ENCODE measurements at regions not wholly inside any gene's neighbourhood (a gene's known extent, or its start where the extent isn't known, plus 50 kb on each side); places are given as distances from the start of the nearest gene placed in this dataset.

- WGBS, 2 donors = 93 to 94% methylated on average over 7 of the region's 7 CpGs
- no peaks in the 10 kb centered on the region for H3K4me1 ChIP-seq (ENCODE audit: control insufficient read depth in 5 of 5, insufficient read depth in 5 of 5, low read length in 5 of 5)
- no peaks in the 10 kb centered on the region for H3K9me3 ChIP-seq (ENCODE audit: control insufficient read depth in 4 of 4, insufficient read depth in 3 of 4, low read length in 3 of 4)
- no peak overlapping the region for H3K4me3 ChIP-seq
- no peak overlapping the region for H3K9ac ChIP-seq (ENCODE audit: insufficient read depth in 1 of 2, low read length in 2 of 2)
- H3K27me3 ChIP-seq (ENCODE audit: control insufficient read depth in 3 of 3, insufficient read depth in 3 of 3, low read length in 2 of 3) = peaks cover 0 to 6% (median 0%) of the 10 kb centered on the region in 3 donors
- TF ChIP-seq, protein P1, sequence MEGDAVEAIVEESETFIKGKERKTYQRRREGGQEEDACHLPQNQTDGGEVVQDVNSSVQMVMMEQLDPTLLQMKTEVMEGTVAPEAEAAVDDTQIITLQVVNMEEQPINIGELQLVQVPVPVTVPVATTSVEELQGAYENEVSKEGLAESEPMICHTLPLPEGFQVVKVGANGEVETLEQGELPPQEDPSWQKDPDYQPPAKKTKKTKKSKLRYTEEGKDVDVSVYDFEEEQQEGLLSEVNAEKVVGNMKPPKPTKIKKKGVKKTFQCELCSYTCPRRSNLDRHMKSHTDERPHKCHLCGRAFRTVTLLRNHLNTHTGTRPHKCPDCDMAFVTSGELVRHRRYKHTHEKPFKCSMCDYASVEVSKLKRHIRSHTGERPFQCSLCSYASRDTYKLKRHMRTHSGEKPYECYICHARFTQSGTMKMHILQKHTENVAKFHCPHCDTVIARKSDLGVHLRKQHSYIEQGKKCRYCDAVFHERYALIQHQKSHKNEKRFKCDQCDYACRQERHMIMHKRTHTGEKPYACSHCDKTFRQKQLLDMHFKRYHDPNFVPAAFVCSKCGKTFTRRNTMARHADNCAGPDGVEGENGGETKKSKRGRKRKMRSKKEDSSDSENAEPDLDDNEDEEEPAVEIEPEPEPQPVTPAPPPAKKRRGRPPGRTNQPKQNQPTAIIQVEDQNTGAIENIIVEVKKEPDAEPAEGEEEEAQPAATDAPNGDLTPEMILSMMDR (IDR thresholded peaks at IDR 0.05; ENCODE audit: control extremely low read depth, extremely low read depth) = no peak
- no peak overlapping the region for H3K27ac ChIP-seq (ENCODE audit: low read depth in 1 of 2, low read length in 1 of 2)
- DNase-seq = no peak
- no peak for ATAC-seq (ENCODE audit: insufficient read depth, low FRiP score)
- no peaks in the 10 kb centered on the region for H3K36me3 ChIP-seq (ENCODE audit: control insufficient read depth in 4 of 4, insufficient read depth in 4 of 4, low read length in 4 of 4)
Measured at GRCh38 chr10:131016556-131016955, 295.0 kb downstream of the TCERG1L start.

DNA sequence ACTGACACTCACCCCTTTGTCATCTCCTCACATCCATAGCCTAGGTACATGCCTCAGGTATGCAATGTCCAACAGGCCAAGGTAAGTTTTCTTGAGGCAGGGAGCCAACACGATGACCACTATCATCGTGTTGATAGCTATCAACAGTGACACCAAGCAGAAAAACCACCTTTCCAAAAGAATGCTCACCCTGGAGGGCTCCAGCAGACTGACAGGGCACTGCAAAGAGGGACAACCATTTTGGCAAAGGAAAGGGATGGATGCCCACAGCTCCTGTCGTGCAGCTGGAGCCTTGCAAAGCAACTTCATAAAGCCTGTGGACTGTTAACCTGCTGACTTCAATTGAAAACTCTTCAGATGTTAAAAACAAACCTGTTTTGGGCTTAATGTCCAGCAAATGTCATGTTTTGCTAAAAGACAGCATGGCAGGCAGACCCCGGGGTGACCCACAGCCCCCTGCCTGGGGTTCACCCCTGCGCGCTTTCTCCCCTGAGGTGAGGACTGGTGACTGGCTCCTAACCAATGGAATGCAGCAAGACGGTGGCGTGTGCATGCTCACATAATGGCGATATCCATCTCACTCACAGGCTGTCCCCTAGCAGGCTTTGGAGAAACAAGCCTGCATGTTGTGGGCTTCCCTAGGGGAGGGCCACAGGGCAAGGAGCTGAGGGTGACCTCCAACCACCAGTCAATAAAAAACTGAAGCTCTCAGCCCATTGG, 293.8 kb downstream of the TCERG1L start:
- Histone ChIP-seq H3K27ac (ENCODE audit: low read depth in 1 of 2, low read length in 1 of 2) (no peak overlapping the region), H3K4me1 (ENCODE audit: control insufficient read depth in 5 of 5, insufficient read depth in 5 of 5, low read length in 5 of 5) (no peaks in the 10 kb centered on the region), H3K9ac (ENCODE audit: insufficient read depth in 1 of 2, low read length in 2 of 2) (no peak overlapping the region), H3K9me3 (ENCODE audit: control insufficient read depth in 4 of 4, insufficient read depth in 3 of 4, low read length in 3 of 4) (no peaks in the 10 kb centered on the region), H3K36me3 (ENCODE audit: control insufficient read depth in 4 of 4, insufficient read depth in 4 of 4, low read length in 4 of 4) (no peaks in the 10 kb centered on the region), H3K4me3 (no peak overlapping the region), H3K27me3 (ENCODE audit: control insufficient read depth in 3 of 3, insufficient read depth in 3 of 3, low read length in 2 of 3) (peaks cover 0 to 6% (median 0%) of the 10 kb centered on the region in 3 donors)
- DNase-seq (no peak), ATAC-seq (ENCODE audit: insufficient read depth, low FRiP score) (no peak)
- 86 to 92% methylated on average over 9 of the region's 9 CpGs for WGBS, 2 donors
- TF ChIP-seq, protein P1 (IDR thresholded peaks at IDR 0.05; ENCODE audit: control extremely low read depth, extremely low read depth) = no peak

- no peak overlapping the region for H3K4me3 ChIP-seq
- 67 to 73% methylated on average over 14 of the region's 14 CpGs for whole genome bisulfite sequencing, 2 donors
- H3K27me3 ChIP-seq (ENCODE audit: control insufficient read depth in 3 of 3, insufficient read depth in 3 of 3, low read length in 2 of 3) = peaks cover 0 to 6% (median 0%) of the 10 kb centered on the region in 3 donors
- no peaks in the 10 kb centered on the region for H3K36me3 ChIP-seq (ENCODE audit: control insufficient read depth in 4 of 4, insufficient read depth in 4 of 4, low read length in 4 of 4)
- DNase-seq = peak in 1 of 3 donors; percentile 0
- H3K9ac ChIP-seq (ENCODE audit: insufficient read depth in 1 of 2, low read length in 2 of 2) = no peak overlapping the region
- no peak for ATAC-seq (ENCODE audit: insufficient read depth, low FRiP score)
- no peak overlapping the region for H3K27ac ChIP-seq (ENCODE audit: low read depth in 1 of 2, low read length in 1 of 2)
- TF ChIP-seq, protein P1 (IDR thresholded peaks at IDR 0.05; ENCODE audit: control extremely low read depth, extremely low read depth) = no peak
- H3K4me1 ChIP-seq (ENCODE audit: control insufficient read depth in 5 of 5, insufficient read depth in 5 of 5, low read length in 5 of 5) = no peaks in the 10 kb centered on the region
- no peaks in the 10 kb centered on the region for H3K9me3 ChIP-seq (ENCODE audit: control insufficient read depth in 4 of 4, insufficient read depth in 3 of 4, low read length in 3 of 4)
Measured at GRCh38 chr10:131018886-131019500, 292.5 kb downstream of the TCERG1L start.
